Breast epithelium (tissue), 3 donors: ENCODE measurements at regions not wholly inside any gene's neighbourhood (a gene's known extent, or its start where the extent isn't known, plus 50 kb on each side); places are given as distances from the start of the nearest gene placed in this dataset.

Experiments used
- CTCF ChIP-seq, 3 donors: fragments of 450-650 bp; IDR thresholded peaks; one replicate each; pipeline ENCODE4 v1.5.1; 2016 to 2017; ENCODE audit warnings: antibody characterized with exemption in 3 of 3, mild to moderate bottlenecking in 3 of 3, moderate library complexity in 3 of 3
- POLR2A ChIP-seq: fragments of 450-650 bp; IDR thresholded peaks from one replicate; pipeline ENCODE4 v1.6.1; 2016; ENCODE audit warnings: antibody characterized with exemption, mild to moderate bottlenecking, moderate library complexity

DNA sequence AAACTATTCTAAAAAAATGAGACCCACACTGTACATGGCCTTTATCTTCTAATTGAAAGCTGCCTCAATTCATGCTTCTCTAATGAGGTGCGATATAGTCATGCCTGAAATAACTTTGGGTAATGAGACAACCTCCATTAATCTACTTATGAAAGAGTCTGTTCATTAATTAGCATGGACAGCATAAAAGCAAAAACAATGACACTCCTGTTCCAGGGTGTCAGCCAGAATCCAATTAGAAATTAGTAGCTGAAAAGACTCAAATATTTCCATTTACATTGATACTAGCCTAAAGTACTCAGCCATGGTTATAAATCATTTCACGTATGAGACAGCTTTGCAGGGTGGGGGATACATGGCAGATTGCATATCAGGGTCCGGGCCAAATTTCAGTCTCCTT is 288.7 kb downstream of the AKAIN1 start:
- TF ChIP-seq CTCF (IDR thresholded peaks at IDR 0.05): no peak
- TF ChIP-seq POLR2A: no peak
